Ishikawa (cell line): ENCODE measurements at regions not wholly inside any gene's neighbourhood (a gene's known extent, or its start where the extent isn't known, plus 50 kb on each side); places are given as distances from the start of the nearest gene placed in this dataset.

Source experiments
- EP300 ChIP-seq: IDR thresholded peaks from 2 replicates; pipeline ENCODE4 v1.6.1; 2012; ENCODE audit warnings: borderline replicate concordance
- MAX ChIP-seq: IDR thresholded peaks from 2 replicates; pipeline ENCODE4 v1.6.1; 2012
- TAF1 ChIP-seq: IDR thresholded peaks from 2 replicates; pipeline ENCODE4 v1.6.1; 2012; ENCODE audit warnings: low read depth, mild to moderate bottlenecking
- TF ChIP-seq, protein P1 (sequence below): IDR thresholded peaks from 2 replicates; pipeline ENCODE4 v1.6.1; 2012; ENCODE audit warnings: low read depth, mild to moderate bottlenecking

- TF ChIP-seq, protein P1, sequence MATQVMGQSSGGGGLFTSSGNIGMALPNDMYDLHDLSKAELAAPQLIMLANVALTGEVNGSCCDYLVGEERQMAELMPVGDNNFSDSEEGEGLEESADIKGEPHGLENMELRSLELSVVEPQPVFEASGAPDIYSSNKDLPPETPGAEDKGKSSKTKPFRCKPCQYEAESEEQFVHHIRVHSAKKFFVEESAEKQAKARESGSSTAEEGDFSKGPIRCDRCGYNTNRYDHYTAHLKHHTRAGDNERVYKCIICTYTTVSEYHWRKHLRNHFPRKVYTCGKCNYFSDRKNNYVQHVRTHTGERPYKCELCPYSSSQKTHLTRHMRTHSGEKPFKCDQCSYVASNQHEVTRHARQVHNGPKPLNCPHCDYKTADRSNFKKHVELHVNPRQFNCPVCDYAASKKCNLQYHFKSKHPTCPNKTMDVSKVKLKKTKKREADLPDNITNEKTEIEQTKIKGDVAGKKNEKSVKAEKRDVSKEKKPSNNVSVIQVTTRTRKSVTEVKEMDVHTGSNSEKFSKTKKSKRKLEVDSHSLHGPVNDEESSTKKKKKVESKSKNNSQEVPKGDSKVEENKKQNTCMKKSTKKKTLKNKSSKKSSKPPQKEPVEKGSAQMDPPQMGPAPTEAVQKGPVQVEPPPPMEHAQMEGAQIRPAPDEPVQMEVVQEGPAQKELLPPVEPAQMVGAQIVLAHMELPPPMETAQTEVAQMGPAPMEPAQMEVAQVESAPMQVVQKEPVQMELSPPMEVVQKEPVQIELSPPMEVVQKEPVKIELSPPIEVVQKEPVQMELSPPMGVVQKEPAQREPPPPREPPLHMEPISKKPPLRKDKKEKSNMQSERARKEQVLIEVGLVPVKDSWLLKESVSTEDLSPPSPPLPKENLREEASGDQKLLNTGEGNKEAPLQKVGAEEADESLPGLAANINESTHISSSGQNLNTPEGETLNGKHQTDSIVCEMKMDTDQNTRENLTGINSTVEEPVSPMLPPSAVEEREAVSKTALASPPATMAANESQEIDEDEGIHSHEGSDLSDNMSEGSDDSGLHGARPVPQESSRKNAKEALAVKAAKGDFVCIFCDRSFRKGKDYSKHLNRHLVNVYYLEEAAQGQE = no peak
- TF ChIP-seq TAF1 = no peak
- TF ChIP-seq EP300 = no peak
- TF ChIP-seq MAX = no peak
Measured at GRCh38 chr5:174589599-174589998, 134.8 kb upstream of the MSX2 start.
